Heart right ventricle (tissue), 16 donors: ENCODE measurements at regions not wholly inside any gene's neighbourhood (a gene's known extent, or its start where the extent isn't known, plus 50 kb on each side); places are given as distances from the start of the nearest gene placed in this dataset.
A peak's percentile ranks its signal among the peaks of the same experiment; 100 is the strongest.

Experiments used
- ATAC-seq, 8 donors: fragments of 200-7000 bp; cut with Tn5 transposase; one replicate each; pipeline ENCODE4 v1.9.1; 2020; ENCODE audit warnings: mild to moderate bottlenecking in 8 of 8, moderate library complexity in 8 of 8, moderate number of reproducible peaks in 1 of 8
- DNase-seq, 2 donors: peaks; one replicate each; pipeline ENCODE4 v3.0.0-alpha.2; 2020
- H3K27ac ChIP-seq, 10 donors: fragments of 200-600 bp; sonication (generic) in 2 of 10; one replicate each; pipeline versions ENCODE4 v1.5.0 to v1.8.0; 2020 to 2022; ENCODE audit warnings: mild to moderate bottlenecking in 3 of 10
- H3K27me3 ChIP-seq, 7 donors: fragments of 200-600 bp; one replicate each; pipeline ENCODE4 v1.8.0; 2021 to 2022; ENCODE audit warnings: mild to moderate bottlenecking in 2 of 7
- H3K36me3 ChIP-seq, 9 donors: fragments of 200-600 bp; sonication (generic) in 1 of 9; one replicate each; pipeline versions ENCODE4 v1.5.0 to v1.8.0; 2020 to 2022; ENCODE audit warnings: mild to moderate bottlenecking in 2 of 9
- H3K4me1 ChIP-seq, 9 donors: fragments of 200-600 bp; sonication (generic) in 1 of 9; one replicate each; pipeline versions ENCODE4 v1.5.0 to v1.8.0; 2020 to 2022; ENCODE audit warnings: mild to moderate bottlenecking in 4 of 9
- H3K4me3 ChIP-seq, 10 donors: fragments of 200-600 bp; sonication (generic) in 2 of 10; one replicate each; pipeline versions ENCODE4 v1.5.0 to v1.8.0; 2020 to 2022; ENCODE audit warnings: mild to moderate bottlenecking in 7 of 10, moderate library complexity in 2 of 10
- H3K9me3 ChIP-seq, 11 donors: fragments of 200-600 bp in 10 of 11; sonication (generic) in 2 of 11; one replicate each; pipeline versions ENCODE4 v1.5.0 to v1.8.0; 2013 to 2022; ENCODE audit warnings: mild to moderate bottlenecking in 2 of 11, control low read depth in 1 of 11, moderate library complexity in 1 of 11
- WGBS, 2 donors: extraction: QIAGEN DNeasy Blood & Tissue Kit; methylation state at CpG; one replicate each; pipeline ENCODE4 v1.1.7; 2013; ENCODE audit warnings: inconsistent platforms in 1 of 2; 5-methylcytosine and 5-hydroxymethylcytosine counted together
- intact Hi-C, 10 donors: fragments of 100-400 bp; cut with DNase I; formaldehyde crosslinking; loops; one replicate each; pipeline versions ENCODE4 v1.11.1 to v1.14.2; 2022
- TF ChIP-seq, protein P1 (sequence below), 9 donors: fragments of 200-600 bp; sonication (generic) in 2 of 9; IDR thresholded peaks; one replicate each; pipeline versions ENCODE4 v1.5.0 to v1.8.0; 2021 to 2022; ENCODE audit warnings: antibody characterized with exemption in 9 of 9, mild to moderate bottlenecking in 5 of 9, moderate library complexity in 1 of 9
- donor health status: Arrhythmogenic right ventricular cardiomyopathy.
- donor health status: ischemic (EF 13 %, LVEDD 7.1; RV severe dilation, severe dysfunction).
- donor health status: healthy with polysubstance abuse.
- donor health status: DM: no; HTN: yes; CAD: no.
- donor health status: DM: no; HTN: no; CAD: no.
- donor health status: ischemic (EF 25% LVEDD 6.9; RV normal size, moderate dysfunction).
- donor health status: ischemic (EF 25% LVEDD 5.7; RV mildly dilated, moderate dysfunction).
- donor health status: healthy.
- donor health status: DM: yes; HTN: yes; CAD: no.
- donor health status: Ischemic cardiomyopathy.
- donor health status: ischemic (EF 35%, LVEDD 5.7; RV mildly dilated, moderate dysfunction).
- donor health status: nonischemic (EF 11% LVEDD 7.7; RV severe dilation, severe dysfunction).
- donor health status: DM: yes; HTN: yes; CAD: no.
- donor health status: PGD.
- donor health status: ischemic (EF 29% LVEDD 5.4; RV normal size, mild dysfunction).
- donor health status: nonischemic (EF 23%, LVEDD 6.1; RV moderate dilation, normal function).

GRCh38 chr15:29528276-29528675 is 258.7 kb upstream of the NSMCE3 start:
- peaks cover 0 to 5% (median 0%) of the 10 kb centered on the region in 9 donors for H3K4me1 ChIP-seq
- TF ChIP-seq, protein P1, sequence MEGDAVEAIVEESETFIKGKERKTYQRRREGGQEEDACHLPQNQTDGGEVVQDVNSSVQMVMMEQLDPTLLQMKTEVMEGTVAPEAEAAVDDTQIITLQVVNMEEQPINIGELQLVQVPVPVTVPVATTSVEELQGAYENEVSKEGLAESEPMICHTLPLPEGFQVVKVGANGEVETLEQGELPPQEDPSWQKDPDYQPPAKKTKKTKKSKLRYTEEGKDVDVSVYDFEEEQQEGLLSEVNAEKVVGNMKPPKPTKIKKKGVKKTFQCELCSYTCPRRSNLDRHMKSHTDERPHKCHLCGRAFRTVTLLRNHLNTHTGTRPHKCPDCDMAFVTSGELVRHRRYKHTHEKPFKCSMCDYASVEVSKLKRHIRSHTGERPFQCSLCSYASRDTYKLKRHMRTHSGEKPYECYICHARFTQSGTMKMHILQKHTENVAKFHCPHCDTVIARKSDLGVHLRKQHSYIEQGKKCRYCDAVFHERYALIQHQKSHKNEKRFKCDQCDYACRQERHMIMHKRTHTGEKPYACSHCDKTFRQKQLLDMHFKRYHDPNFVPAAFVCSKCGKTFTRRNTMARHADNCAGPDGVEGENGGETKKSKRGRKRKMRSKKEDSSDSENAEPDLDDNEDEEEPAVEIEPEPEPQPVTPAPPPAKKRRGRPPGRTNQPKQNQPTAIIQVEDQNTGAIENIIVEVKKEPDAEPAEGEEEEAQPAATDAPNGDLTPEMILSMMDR (IDR thresholded peaks at IDR 0.05): no peak
- no peaks in the 10 kb centered on the region for H3K9me3 ChIP-seq
- 35 to 39% methylated on average over 1 of the region's 1 CpG for WGBS, 2 donors
- peak in 1 of 2 donors; percentile 15 for DNase-seq
- H3K27me3 ChIP-seq: no peaks in the 10 kb centered on the region
- H3K36me3 ChIP-seq: no peaks in the 10 kb centered on the region
- intact Hi-C loops: no loop called here
- H3K4me3 ChIP-seq: no peak overlapping the region
- ATAC-seq: peak in 2 of 8 donors; percentile 39 to 69
- H3K27ac ChIP-seq: no peak overlapping the region

GRCh38 chr15:29526802-29527201 is 257.2 kb upstream of the NSMCE3 start:
- no peaks in the 10 kb centered on the region for H3K9me3 ChIP-seq
- 64 to 72% methylated on average over 5 of the region's 5 CpGs for WGBS, 2 donors
- H3K36me3 ChIP-seq: no peaks in the 10 kb centered on the region
- H3K4me1 ChIP-seq: peaks cover 0 to 5% (median 0%) of the 10 kb centered on the region in 9 donors
- H3K27ac ChIP-seq: no peak overlapping the region
- H3K4me3 ChIP-seq: no peak overlapping the region
- peaks cover 0 to 4% (median 0%) of the 10 kb centered on the region in 7 donors for H3K27me3 ChIP-seq
- TF ChIP-seq, protein P1 (IDR thresholded peaks at IDR 0.05): no peak
- intact Hi-C loops: no loop called here
- ATAC-seq (no peak), DNase-seq (no peak)

- WGBS, 2 donors: 67 to 74% methylated on average over 7 of the region's 7 CpGs
- peaks cover 0 to 9% (median 0%) of the 10 kb centered on the region in 9 donors for H3K4me1 ChIP-seq
- ATAC-seq (no peak), DNase-seq (no peak)
- H3K27ac ChIP-seq: no peak overlapping the region
- intact Hi-C loops: no loop called here
- H3K36me3 ChIP-seq: no peaks in the 10 kb centered on the region
- H3K27me3 ChIP-seq: peaks cover 0 to 4% (median 0%) of the 10 kb centered on the region in 7 donors
- H3K4me3 ChIP-seq: no peak overlapping the region
- H3K9me3 ChIP-seq: peaks cover 0 to 13% (median 0%) of the 10 kb centered on the region in 11 donors
- TF ChIP-seq, protein P1 (IDR thresholded peaks at IDR 0.05): no peak
These were observed 253.0 kb upstream of the NSMCE3 start for GRCh38 chr15:29522373-29523276.

GRCh38 chr15:29518442-29518841 is 248.8 kb upstream of the NSMCE3 start:
- WGBS, 2 donors: 53 to 65% methylated on average over 4 of the region's 4 CpGs
- DNase-seq (peak in 1 of 2 donors; percentile 28), ATAC-seq (peak in 7 of 8 donors; percentile 41 to 78 (median 63))
- Histone ChIP-seq H3K4me1 (peaks cover 0 to 20% (median 0%) of the 10 kb centered on the region in 9 donors), H3K4me3 (no peak overlapping the region), H3K36me3 (no peaks in the 10 kb centered on the region), H3K9me3 (peaks cover 0 to 13% (median 0%) of the 10 kb centered on the region in 11 donors), H3K27me3 (peaks cover 0 to 4% (median 0%) of the 10 kb centered on the region in 7 donors), H3K27ac (no peak overlapping the region)
- TF ChIP-seq, protein P1 (IDR thresholded peaks at IDR 0.05): no peak
- intact Hi-C loops: no loop called here
